Omental fat pad (tissue), 3 donors: ENCODE measurements at regions not wholly inside any gene's neighbourhood (a gene's known extent, or its start where the extent isn't known, plus 50 kb on each side); places are given as distances from the start of the nearest gene placed in this dataset.

Source experiments
- ATAC-seq: fragments of 150-250 bp; one replicate; pipeline ENCODE4 v1.9.1; 2016; ENCODE audit warnings: mild to moderate bottlenecking, moderate library complexity; ENCODE audit not compliant: low FRiP score
- DNase-seq: peaks from one replicate; pipeline ENCODE4 v3.0.0-alpha.2; 2019; ENCODE audit warnings: low spot score
- TF ChIP-seq, protein P1 (sequence below), 3 donors: fragments of 450-650 bp; IDR thresholded peaks; one replicate each; pipeline ENCODE4 v1.5.1; 2016 to 2017; ENCODE audit warnings: antibody characterized with exemption in 3 of 3, mild to moderate bottlenecking in 3 of 3, moderate library complexity in 2 of 3

DNA sequence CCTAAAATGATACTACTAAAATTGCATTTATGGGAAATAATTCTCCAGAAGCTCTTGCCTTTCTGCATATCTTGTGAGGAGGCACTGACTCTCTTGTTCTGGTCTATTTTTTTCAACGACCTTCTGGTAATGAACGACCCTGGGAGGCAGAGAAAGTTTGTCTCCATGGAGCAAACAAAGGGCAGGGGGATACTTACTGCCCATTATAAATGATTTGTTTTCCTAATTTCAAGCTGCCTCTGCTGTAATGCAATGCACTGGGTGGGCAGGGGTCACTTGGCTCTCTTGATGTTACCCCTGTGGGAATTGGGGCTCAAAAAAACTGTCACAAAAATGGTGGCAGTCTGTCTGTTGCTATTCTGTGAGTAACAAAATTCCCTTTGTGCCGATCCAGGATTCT, 643.2 kb downstream of the LIG4 start:
- DNase-seq (no peak), ATAC-seq (no peak)
- TF ChIP-seq, protein P1, sequence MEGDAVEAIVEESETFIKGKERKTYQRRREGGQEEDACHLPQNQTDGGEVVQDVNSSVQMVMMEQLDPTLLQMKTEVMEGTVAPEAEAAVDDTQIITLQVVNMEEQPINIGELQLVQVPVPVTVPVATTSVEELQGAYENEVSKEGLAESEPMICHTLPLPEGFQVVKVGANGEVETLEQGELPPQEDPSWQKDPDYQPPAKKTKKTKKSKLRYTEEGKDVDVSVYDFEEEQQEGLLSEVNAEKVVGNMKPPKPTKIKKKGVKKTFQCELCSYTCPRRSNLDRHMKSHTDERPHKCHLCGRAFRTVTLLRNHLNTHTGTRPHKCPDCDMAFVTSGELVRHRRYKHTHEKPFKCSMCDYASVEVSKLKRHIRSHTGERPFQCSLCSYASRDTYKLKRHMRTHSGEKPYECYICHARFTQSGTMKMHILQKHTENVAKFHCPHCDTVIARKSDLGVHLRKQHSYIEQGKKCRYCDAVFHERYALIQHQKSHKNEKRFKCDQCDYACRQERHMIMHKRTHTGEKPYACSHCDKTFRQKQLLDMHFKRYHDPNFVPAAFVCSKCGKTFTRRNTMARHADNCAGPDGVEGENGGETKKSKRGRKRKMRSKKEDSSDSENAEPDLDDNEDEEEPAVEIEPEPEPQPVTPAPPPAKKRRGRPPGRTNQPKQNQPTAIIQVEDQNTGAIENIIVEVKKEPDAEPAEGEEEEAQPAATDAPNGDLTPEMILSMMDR (IDR thresholded peaks at IDR 0.05), result no peak

DNA sequence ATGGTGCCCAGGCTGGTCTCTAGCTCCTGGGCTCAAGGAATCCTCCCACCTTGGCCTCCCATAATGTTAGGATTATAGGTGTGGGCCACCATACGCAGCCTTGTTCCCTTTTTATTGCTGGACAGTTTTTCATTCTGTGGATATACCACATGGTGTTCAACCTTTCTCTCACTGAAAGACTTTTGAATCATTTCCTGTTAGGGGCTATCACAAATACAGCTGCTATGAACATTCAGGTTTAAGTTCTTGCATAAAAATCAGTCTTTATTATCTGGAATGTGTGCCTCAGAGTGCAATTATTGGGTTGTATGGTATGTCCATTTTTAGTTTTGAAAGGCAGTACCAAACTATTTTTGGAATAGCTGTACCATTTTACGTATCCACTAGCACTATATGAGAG, 647.2 kb downstream of the LIG4 start:
- ATAC-seq (no peak), DNase-seq (no peak)
- TF ChIP-seq, protein P1 (IDR thresholded peaks at IDR 0.05), result no peak

DNA sequence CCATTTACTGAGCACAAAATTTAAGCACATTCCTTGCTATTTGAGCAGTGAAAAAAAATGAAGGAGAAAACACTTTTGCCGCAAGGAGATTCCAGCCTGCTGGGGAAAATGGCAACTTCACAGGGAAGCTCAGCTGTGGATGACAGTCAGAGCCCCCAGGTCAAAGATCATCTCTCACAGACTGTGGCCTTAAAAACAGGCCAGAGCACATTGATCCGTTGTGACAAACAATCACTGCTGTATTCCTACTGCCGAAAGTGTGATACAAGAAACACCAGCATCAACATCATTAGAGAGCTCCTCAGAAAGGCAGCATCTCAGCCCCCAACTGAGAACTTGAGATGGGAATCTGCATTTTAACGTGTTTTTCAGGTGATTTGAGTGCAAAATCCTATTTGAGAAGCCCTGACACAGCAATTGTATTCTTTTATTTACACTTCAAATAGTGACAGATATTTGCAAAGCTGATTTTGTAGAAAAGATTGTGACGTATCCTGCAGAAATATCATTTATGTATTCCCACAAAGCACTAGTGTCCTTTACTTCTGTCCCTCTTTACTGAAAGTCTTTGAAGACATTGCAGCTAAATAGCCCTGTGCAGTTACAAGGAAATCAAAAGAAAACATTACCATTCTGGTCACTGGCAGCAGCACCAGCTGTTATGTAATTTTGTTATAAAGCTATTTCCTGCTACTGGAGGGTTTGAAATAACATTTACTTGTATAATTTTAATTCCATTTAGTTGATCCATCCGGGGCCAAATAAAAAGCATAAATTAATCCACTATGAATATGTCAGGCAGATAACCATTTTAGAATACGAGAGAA, 652.0 kb downstream of the LIG4 start:
- ATAC-seq (no peak), DNase-seq (no peak)
- TF ChIP-seq, protein P1 (IDR thresholded peaks at IDR 0.05), result no peak

DNA sequence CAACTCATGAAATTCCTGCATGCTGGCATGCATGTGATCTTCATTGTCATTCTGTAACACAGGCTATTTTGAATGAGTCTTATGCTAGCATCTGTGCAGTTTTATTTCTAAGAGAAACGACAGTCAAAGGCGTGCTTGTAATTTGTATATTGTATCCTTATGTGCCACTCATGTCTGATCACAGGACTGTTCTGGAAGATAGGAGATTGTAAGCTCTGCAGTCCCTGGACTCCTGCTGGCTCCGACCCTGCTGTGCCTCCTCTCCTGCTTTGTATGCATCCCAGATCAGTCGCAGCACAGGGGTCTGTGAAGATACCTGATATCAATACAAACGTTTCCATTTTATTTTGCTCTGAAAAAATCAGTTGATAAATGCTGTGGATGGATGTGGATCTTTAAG, 653.1 kb downstream of the LIG4 start:
- DNase-seq (no peak), ATAC-seq (no peak)
- TF ChIP-seq, protein P1 (IDR thresholded peaks at IDR 0.05), result no peak

DNA sequence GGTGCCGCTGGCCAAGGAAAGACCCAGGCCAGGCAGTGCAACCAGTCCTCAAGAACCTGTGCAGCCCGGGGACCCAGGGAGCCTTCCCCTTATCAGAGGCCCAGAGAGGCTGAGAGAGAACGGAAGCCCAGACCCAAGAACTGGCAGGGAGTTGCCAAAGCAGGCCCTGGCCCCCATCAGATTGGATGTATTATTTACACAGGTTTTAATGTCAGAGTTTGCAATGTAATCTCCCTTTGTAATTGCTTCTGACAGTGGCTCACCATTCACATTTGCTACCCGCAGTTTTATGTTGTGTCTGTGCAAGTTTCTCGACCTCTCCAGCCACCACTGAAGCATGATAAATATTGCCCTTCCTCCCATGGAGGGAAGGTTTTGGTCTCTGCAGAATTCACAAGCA, 660.9 kb downstream of the LIG4 start:
- DNase-seq (no peak), ATAC-seq (no peak)
- TF ChIP-seq, protein P1 (IDR thresholded peaks at IDR 0.05), result no peak

DNA sequence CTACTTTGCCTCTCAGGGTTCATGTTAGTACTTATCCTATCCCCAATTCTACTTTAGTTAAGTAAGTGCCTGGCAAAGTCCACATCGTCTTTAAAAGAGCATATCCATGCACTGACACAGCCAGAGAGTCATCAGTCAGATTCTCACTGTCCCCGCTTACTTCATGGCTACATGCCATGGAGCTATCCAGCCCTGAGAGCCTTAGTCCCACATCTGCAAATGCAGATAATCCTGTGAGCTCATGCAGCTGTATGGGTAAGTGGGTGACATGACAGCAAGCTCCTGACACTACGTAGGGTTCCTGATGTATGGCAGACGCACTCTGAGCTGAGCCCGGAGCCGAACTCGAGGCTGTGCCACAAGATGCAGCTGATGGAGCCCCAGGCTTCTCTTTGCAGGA, 661.5 kb downstream of the LIG4 start:
- no peak for ATAC-seq
- TF ChIP-seq, protein P1 (IDR thresholded peaks at IDR 0.05), result no peak

DNA sequence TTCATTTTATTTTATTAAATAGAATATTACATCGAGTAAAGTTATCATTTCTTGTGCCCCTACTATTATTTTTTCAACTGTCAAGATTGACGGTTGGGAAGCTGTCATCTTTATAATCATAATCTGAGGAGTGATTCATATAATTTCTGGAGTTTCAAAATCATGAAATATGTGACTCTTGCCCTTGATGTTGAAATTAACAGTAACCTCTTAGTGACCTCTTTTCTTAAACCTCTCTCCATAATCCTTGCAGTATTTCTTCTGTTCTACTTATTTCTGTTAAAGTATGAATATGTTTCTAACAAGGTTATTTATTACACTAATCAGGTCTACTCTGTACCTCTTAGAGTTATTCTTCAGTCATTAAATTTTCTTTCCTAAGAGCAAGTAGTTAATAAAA, 663.8 kb downstream of the LIG4 start:
- TF ChIP-seq, protein P1 (IDR thresholded peaks at IDR 0.05), result no peak
- DNase-seq (no peak), ATAC-seq (no peak)

More for the DNA sequence above, 661.5 kb downstream of the LIG4 start:
- no peak for DNase-seq
